PC-9 (cell line): ENCODE measurements at regions not wholly inside any gene's neighbourhood (a gene's known extent, or its start where the extent isn't known, plus 50 kb on each side); places are given as distances from the start of the nearest gene placed in this dataset.
"Not testable (repeated sequence)": the region's sequence is repeated elsewhere in the genome, so short reads cannot be mapped to it uniquely, and the experiment has no call there.

Experiments used
- BruUV-seq: library from RNA; stranded (reverse); fragments of 400-500 nt; replicated peaks from 2 replicates; lab custom pipeline; 2021; lab: Mats Ljungman, UMichigan
- CTCF ChIA-PET: fragments of 300-600 bp; sonication (Branson Sonifier 250); formaldehyde crosslinking; loops from one replicate; lab custom pipeline; 2022; ENCODE audit warnings: antibody characterized with exemption; lab: Charles Lee
- POLR2A ChIA-PET: fragments of 300-600 bp; sonication (Branson Sonifier 250); formaldehyde crosslinking; loops from one replicate; lab custom pipeline; 2022; ENCODE audit warnings: antibody characterized with exemption; ENCODE audit not compliant: unreplicated experiment; lab: Charles Lee
- DNase-seq, 2 experiments: peaks; one replicate each; pipeline versions ENCODE4 v3.0.0 to v3.0.0-alpha.2; 2015 to 2022; ENCODE audit warnings: mixed read lengths in 1 of 2
- H2AFZ ChIP-seq: fragments of 200-600 bp; sonication (generic); 2 replicates; pipeline ENCODE4 v1.8.1; 2017; ENCODE audit warnings: antibody characterized with exemption
- H3F3A ChIP-seq: fragments of 200-600 bp; sonication (generic); 2 replicates; pipeline ENCODE4 v1.8.1; 2017; ENCODE audit warnings: antibody characterized with exemption, mild to moderate bottlenecking, low read depth; ENCODE audit not compliant: insufficient read depth
- H3K27ac ChIP-seq: fragments of 200-600 bp; sonication (generic); 2 replicates; pipeline ENCODE4 v1.6.1; 2016; ENCODE audit warnings: mixed run types
- H3K27me3 ChIP-seq: fragments of 200-600 bp; sonication (generic); 2 replicates; pipeline ENCODE4 v1.6.1; 2016; ENCODE audit warnings: low read depth, mixed run types; ENCODE audit not compliant: insufficient read depth
- H3K36me3 ChIP-seq: fragments of 200-600 bp; sonication (generic); 2 replicates; pipeline ENCODE4 v1.6.1; 2016; ENCODE audit warnings: low read depth, mixed run types
- H3K4me1 ChIP-seq: fragments of 200-600 bp; sonication (generic); replicated peaks from 2 replicates; pipeline ENCODE4 v1.6.1; 2016; ENCODE audit warnings: mixed run types; ENCODE audit not compliant: insufficient read depth
- H3K4me2 ChIP-seq: fragments of 200-600 bp; sonication (generic); 2 replicates; pipeline ENCODE4 v1.6.1; 2017; ENCODE audit warnings: mixed run types
- H3K4me3 ChIP-seq: fragments of 200-600 bp; sonication (generic); 2 replicates; pipeline ENCODE4 v1.6.1; 2016; ENCODE audit warnings: mixed run types
- H3K79me2 ChIP-seq: fragments of 200-600 bp; sonication (generic); 2 replicates; pipeline ENCODE4 v1.6.1; 2017; ENCODE audit warnings: low read depth, mixed run types
- H3K9me2 ChIP-seq: fragments of 200-600 bp; sonication (generic); 2 replicates; pipeline ENCODE4 v1.8.1; 2017; ENCODE audit warnings: mild to moderate bottlenecking; ENCODE audit not compliant: insufficient read depth
- H3K9me3 ChIP-seq: fragments of 200-600 bp; sonication (generic); 2 replicates; pipeline ENCODE4 v1.8.1; 2016; ENCODE audit warnings: low read depth; ENCODE audit not compliant: insufficient read depth
- H4K20me1 ChIP-seq: fragments of 200-600 bp; sonication (generic); 2 replicates; pipeline ENCODE4 v1.8.1; 2017; ENCODE audit not compliant: insufficient read depth
- intact Hi-C: fragments of 100-400 bp; cut with micrococcal nuclease; formaldehyde crosslinking; loops from one replicate; pipeline ENCODE4 v1.10.0; 2022; ENCODE audit not compliant: unreplicated experiment
- TF ChIP-seq, protein P1 (sequence below): fragments of 200-600 bp; sonication (generic); conservative IDR thresholded peaks from 2 replicates; pipeline ENCODE4 v1.6.1; 2017; ENCODE audit warnings: mixed run types, antibody characterized with exemption, mild to moderate bottlenecking, moderate library complexity

DNA sequence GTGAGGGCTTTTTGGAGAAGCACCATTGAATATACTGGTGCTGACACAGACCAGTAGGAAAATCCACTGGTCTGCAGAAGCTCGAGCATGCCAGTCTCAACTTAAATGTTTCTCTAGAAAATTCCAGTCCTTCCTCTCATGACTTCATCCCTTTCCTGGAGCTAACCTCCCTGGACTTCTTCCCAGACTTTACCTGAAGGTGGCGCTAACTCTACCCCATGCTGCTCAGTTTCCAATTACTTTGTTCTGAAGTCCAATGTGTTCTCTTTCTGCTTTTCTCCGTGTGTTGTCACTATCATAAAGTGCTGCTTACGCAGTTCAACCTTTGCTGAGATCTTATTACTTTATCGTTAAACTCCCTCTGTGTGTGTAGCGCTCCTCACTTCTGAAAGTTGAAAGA is 158.4 kb downstream of the ZNF37A start:
- H3K79me2 ChIP-seq, H3K27ac ChIP-seq, H3F3A ChIP-seq, intact Hi-C loops, H3K4me2 ChIP-seq, POLR2A ChIA-PET, H3K36me3 ChIP-seq, H3K4me1 ChIP-seq, H2AFZ ChIP-seq, H3K4me3 ChIP-seq, H3K9me3 ChIP-seq, BruUV-seq, H3K9me2 ChIP-seq, DNase-seq, H4K20me1 ChIP-seq, H3K27me3 ChIP-seq, CTCF ChIA-PET: not testable (repeated sequence)
- TF ChIP-seq, protein P1, sequence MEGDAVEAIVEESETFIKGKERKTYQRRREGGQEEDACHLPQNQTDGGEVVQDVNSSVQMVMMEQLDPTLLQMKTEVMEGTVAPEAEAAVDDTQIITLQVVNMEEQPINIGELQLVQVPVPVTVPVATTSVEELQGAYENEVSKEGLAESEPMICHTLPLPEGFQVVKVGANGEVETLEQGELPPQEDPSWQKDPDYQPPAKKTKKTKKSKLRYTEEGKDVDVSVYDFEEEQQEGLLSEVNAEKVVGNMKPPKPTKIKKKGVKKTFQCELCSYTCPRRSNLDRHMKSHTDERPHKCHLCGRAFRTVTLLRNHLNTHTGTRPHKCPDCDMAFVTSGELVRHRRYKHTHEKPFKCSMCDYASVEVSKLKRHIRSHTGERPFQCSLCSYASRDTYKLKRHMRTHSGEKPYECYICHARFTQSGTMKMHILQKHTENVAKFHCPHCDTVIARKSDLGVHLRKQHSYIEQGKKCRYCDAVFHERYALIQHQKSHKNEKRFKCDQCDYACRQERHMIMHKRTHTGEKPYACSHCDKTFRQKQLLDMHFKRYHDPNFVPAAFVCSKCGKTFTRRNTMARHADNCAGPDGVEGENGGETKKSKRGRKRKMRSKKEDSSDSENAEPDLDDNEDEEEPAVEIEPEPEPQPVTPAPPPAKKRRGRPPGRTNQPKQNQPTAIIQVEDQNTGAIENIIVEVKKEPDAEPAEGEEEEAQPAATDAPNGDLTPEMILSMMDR, result 0 out of 2 replicates have a peak, but pooled peaks have one; percentile 22

DNA sequence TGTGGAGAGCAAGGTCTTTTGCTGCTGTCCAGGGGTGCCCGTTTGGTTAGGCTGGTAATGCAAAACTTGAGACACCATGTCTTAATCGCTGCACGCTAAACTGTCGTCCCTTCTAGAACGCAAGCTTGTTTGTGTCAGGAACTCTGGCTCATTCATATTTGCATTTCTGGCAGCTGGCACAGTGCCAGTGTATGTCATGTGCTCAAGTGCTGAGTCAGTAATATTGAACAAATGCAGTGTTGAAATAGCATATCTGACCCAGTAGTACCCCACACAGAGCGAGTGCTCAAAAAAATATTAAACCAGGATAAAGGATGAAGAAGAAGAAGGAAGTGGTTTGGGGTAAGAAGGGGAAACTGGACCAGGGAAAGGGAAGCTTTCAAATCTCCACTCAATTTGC is 173.4 kb downstream of the ZNF37A start:
- H3F3A ChIP-seq, intact Hi-C loops, H2AFZ ChIP-seq, DNase-seq, H3K27me3 ChIP-seq, H3K36me3 ChIP-seq, H3K79me2 ChIP-seq, H3K27ac ChIP-seq, BruUV-seq, H4K20me1 ChIP-seq, H3K9me3 ChIP-seq, POLR2A ChIA-PET, H3K4me3 ChIP-seq, H3K4me2 ChIP-seq, H3K9me2 ChIP-seq, H3K4me1 ChIP-seq, CTCF ChIA-PET: not testable (repeated sequence)

DNA sequence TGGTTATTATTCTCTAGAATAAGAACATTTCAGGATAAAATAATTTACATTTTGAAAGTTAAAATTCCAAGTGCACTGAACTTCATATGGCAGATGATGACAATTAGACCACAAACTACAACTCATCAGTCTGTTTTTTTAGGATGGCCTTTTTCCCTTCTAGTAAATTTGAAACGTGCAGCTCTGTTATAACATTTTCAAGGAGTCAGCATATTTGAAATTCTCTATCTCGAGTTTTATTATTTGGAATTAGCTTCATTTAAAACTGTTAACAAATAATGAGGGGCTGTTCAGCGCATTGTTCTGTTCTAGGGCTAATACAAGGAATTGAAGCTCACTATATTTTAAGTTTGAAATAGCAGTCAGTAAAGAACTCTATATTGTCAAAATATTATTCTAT is 176.9 kb downstream of the ZNF37A start:
- H3K4me3 ChIP-seq, POLR2A ChIA-PET, H4K20me1 ChIP-seq, H3K9me2 ChIP-seq, H3K27ac ChIP-seq, BruUV-seq, H3K36me3 ChIP-seq, H3K4me1 ChIP-seq, intact Hi-C loops, H3K4me2 ChIP-seq, CTCF ChIA-PET, H3K79me2 ChIP-seq, H3K27me3 ChIP-seq, H3F3A ChIP-seq, H2AFZ ChIP-seq, DNase-seq, H3K9me3 ChIP-seq: not testable (repeated sequence)

DNA sequence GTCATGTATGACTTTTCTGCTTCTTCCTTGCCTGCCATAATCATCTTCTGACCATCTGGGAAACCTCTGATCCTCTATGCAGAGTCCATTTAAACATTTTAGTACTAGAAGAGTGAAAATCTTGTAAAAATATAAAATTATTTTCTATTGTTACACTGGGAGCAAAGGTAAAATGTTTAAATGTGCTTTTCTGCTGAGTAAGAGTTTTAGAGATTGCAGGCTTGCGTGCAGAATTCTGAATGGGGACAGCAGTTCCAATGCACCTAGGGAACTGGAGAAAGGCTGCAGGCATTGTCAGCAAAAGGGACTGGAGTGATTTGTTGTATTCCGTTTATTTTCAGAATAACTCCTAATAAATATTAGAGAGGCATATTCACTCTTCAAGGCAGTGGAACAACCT is 180.7 kb downstream of the ZNF37A start:
- DNase-seq, H3K4me3 ChIP-seq, BruUV-seq, CTCF ChIA-PET, H3K79me2 ChIP-seq, H3K27ac ChIP-seq, H3K27me3 ChIP-seq, H2AFZ ChIP-seq, intact Hi-C loops, H3F3A ChIP-seq, H3K4me2 ChIP-seq, H3K9me2 ChIP-seq, H4K20me1 ChIP-seq, H3K4me1 ChIP-seq, H3K36me3 ChIP-seq, POLR2A ChIA-PET, H3K9me3 ChIP-seq: not testable (repeated sequence)

DNA sequence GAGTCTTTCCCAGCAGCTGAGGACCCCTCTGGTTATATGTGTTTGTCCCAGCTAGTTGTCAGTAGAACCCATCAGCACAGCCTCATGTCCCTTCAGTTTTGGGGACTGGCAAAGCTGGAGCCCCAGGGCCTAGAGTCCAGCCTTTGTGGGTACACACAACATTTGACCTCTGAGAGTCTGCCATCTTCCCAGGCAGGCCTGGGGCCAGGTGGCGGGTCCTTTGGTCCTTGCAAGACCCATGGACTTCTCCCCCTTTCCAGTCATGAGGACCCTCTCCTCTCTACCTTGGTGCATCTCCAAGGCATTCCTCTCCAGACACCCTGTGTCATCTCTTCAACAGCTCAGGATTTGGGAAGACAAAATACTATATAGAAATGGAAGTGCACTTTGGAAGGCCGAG is 198.4 kb downstream of the ZNF37A start:
- H2AFZ ChIP-seq, BruUV-seq, H3K27me3 ChIP-seq, DNase-seq, POLR2A ChIA-PET, H3K4me1 ChIP-seq, H4K20me1 ChIP-seq, H3F3A ChIP-seq, intact Hi-C loops, H3K27ac ChIP-seq, CTCF ChIA-PET, H3K4me3 ChIP-seq, H3K36me3 ChIP-seq, H3K9me3 ChIP-seq, H3K4me2 ChIP-seq, H3K9me2 ChIP-seq, H3K79me2 ChIP-seq: not testable (repeated sequence)

DNA sequence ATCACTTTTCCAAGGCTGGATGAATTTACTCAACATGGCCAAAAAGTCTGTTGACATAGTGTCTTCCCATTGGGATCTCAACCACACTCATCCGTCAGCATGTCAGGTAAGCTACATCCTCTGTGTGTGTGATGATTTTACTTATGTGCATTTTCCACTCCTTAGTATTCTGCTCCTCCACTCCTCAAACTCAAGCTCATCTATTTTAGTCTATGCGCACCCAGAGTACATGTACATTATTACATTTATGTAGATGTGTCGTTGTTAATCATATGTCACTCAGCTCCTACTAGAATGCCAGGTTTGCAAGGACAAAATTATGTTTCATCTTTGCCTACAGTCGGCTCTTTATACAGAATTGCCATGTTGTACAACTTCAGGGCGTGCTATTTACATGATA is 216.0 kb downstream of the ZNF37A start:
- H3K9me3 ChIP-seq, H3K27ac ChIP-seq, H3K4me3 ChIP-seq, H2AFZ ChIP-seq, intact Hi-C loops, H3K27me3 ChIP-seq, DNase-seq, H3K4me1 ChIP-seq, BruUV-seq, H4K20me1 ChIP-seq, H3K79me2 ChIP-seq, H3K36me3 ChIP-seq, H3F3A ChIP-seq, POLR2A ChIA-PET, CTCF ChIA-PET, H3K9me2 ChIP-seq, H3K4me2 ChIP-seq: not testable (repeated sequence)

DNA sequence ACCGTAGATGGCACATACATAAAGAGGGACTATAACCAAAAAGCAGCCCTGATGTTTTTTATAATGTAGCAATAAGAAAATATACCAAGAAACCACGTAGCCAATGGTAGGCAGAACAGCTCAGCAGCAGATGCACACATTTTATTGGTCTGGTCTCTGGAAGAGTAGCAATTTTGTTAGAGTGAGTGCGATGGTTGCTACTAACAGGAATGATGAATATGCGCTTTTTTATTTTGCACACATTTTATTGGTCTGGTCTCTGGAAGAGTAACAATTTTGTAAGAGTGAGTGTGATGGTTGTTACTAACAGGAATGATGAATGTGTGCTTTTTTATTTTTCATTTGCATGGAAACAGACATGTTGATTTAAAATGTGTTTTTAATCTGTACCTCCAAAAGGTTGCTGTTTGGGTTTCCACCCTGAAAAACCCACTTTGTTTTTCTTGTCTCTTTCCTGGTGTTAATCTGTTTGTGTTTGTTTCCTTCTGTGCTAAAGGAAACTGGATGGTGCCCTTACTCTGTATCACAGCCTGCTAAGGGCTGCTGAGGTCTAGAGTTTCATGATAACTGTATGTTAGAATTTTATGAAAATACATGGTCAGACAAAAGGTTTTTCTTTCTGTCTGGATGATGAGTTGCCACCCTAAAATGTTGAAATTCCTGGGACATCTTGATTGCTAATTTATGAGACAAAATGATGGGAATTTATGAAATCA is 221.1 kb downstream of the ZNF37A start:
- H3K79me2 ChIP-seq, H3F3A ChIP-seq, BruUV-seq, H3K36me3 ChIP-seq, H3K27me3 ChIP-seq, H4K20me1 ChIP-seq, H2AFZ ChIP-seq, H3K4me3 ChIP-seq, POLR2A ChIA-PET, H3K27ac ChIP-seq, DNase-seq, H3K4me2 ChIP-seq, H3K9me3 ChIP-seq, H3K4me1 ChIP-seq, CTCF ChIA-PET, H3K9me2 ChIP-seq, intact Hi-C loops: not testable (repeated sequence)
